SK-N-SH treated with all-trans-retinoic acid at 6 μM for 48 hours (cell line): ENCODE measurements at regions not wholly inside any gene's neighbourhood (a gene's known extent, or its start where the extent isn't known, plus 50 kb on each side); places are given as distances from the start of the nearest gene placed in this dataset.

Experiments
- ATAC-seq: fragments of 200-7000 bp; cut with Tn5 transposase; 3 replicates; pipeline ENCODE4 v1.9.1; 2020; ENCODE audit warnings: mild to moderate bottlenecking, moderate library complexity
- ARNTL ChIP-seq: fragments of 450-650 bp; formaldehyde crosslinking; IDR thresholded peaks from 2 replicates; pipeline ENCODE4 v1.5.0; 2020; ENCODE audit warnings: low read depth, mild to moderate bottlenecking, moderate library complexity, borderline replicate concordance
- CSDC2 ChIP-seq: fragments of 250-450 bp; sonication (Bioruptor Pico); IDR thresholded peaks from 2 replicates; pipeline ENCODE4 v1.5.0; 2020; ENCODE audit warnings: mild to moderate bottlenecking, moderate library complexity
- ESRRG ChIP-seq: fragments of 250-450 bp; sonication (Bioruptor Pico); IDR thresholded peaks from 2 replicates; pipeline ENCODE4 v1.6.1; 2021; ENCODE audit warnings: mild to moderate bottlenecking
- GLIS3 ChIP-seq: fragments of 250-450 bp; sonication (Bioruptor Pico); IDR thresholded peaks from 2 replicates; pipeline ENCODE4 v1.5.0; 2020; ENCODE audit warnings: mild to moderate bottlenecking, moderate library complexity
- ISL1 ChIP-seq: fragments of 250-450 bp; sonication (Bioruptor Pico); IDR thresholded peaks from 2 replicates; pipeline ENCODE4 v2.1.2; 2022; ENCODE audit warnings: mild to moderate bottlenecking, moderate library complexity
- OSR1 ChIP-seq: fragments of 250-450 bp; sonication (Bioruptor Pico); IDR thresholded peaks from 2 replicates; pipeline ENCODE4 v1.8.0; 2022; ENCODE audit warnings: moderate library complexity, mild to moderate bottlenecking, inconsistent platforms
- RARB ChIP-seq: fragments of 250-450 bp; sonication (Bioruptor Pico); IDR thresholded peaks from 2 replicates; pipeline ENCODE4 v1.8.0; 2021; ENCODE audit warnings: mild to moderate bottlenecking, moderate library complexity
- SNAI2 ChIP-seq: fragments of 250-450 bp; sonication (Bioruptor Pico); IDR thresholded peaks from 2 replicates; pipeline ENCODE4 v1.5.0; 2020; ENCODE audit warnings: mild to moderate bottlenecking, moderate library complexity
- TCF4 ChIP-seq: fragments of 250-450 bp; sonication (Bioruptor Pico); IDR thresholded peaks from 2 replicates; pipeline ENCODE4 v1.8.0; 2021; ENCODE audit warnings: mild to moderate bottlenecking, moderate library complexity, borderline replicate concordance
- TOX ChIP-seq: fragments of 250-450 bp; sonication (Bioruptor Pico); IDR thresholded peaks from 2 replicates; pipeline ENCODE4 v1.8.0; 2021; ENCODE audit warnings: mild to moderate bottlenecking, moderate library complexity, borderline replicate concordance
- ZC3H10 ChIP-seq: fragments of 250-450 bp; sonication (Bioruptor Pico); IDR thresholded peaks from 2 replicates; pipeline ENCODE4 v1.5.1; 2021; ENCODE audit warnings: mild to moderate bottlenecking, moderate library complexity
- ZFP3 ChIP-seq: fragments of 250-450 bp; sonication (Bioruptor Pico); IDR thresholded peaks from 2 replicates; pipeline ENCODE4 v1.5.0; 2020; ENCODE audit warnings: mild to moderate bottlenecking, moderate library complexity
- ZNF565 ChIP-seq: fragments of 450-650 bp; formaldehyde crosslinking; conservative IDR thresholded peaks from 2 replicates; pipeline ENCODE4 v1.5.0; 2020; ENCODE audit warnings: low read depth, mild to moderate bottlenecking, moderate library complexity
- ZNF70 ChIP-seq: fragments of 450-650 bp; formaldehyde crosslinking; IDR thresholded peaks from 2 replicates; pipeline ENCODE4 v1.5.0; 2020; ENCODE audit warnings: mild to moderate bottlenecking, moderate library complexity
- ZNF8 ChIP-seq: fragments of 450-650 bp; formaldehyde crosslinking; IDR thresholded peaks from 2 replicates; pipeline ENCODE4 v1.5.0; 2020; ENCODE audit warnings: mild to moderate bottlenecking, moderate library complexity
- TF ChIP-seq, protein P1 (sequence below): fragments of 250-450 bp; sonication (Bioruptor Pico); IDR thresholded peaks from 2 replicates; pipeline ENCODE4 v1.5.0; 2020; ENCODE audit warnings: mild to moderate bottlenecking, moderate library complexity
- TF ChIP-seq, protein P2 (sequence below): fragments of 250-450 bp; sonication (Bioruptor Pico); IDR thresholded peaks from 2 replicates; pipeline ENCODE4 v1.8.0; 2021; ENCODE audit warnings: low read depth, mild to moderate bottlenecking, moderate library complexity, borderline replicate concordance
- TF ChIP-seq, protein P3 (sequence below): fragments of 250-450 bp; sonication (Bioruptor Pico); IDR thresholded peaks from 2 replicates; pipeline ENCODE4 v1.5.1; 2021; ENCODE audit warnings: mild to moderate bottlenecking, moderate library complexity
- TF ChIP-seq, protein P4 (sequence below): fragments of 250-450 bp; sonication (Bioruptor Pico); IDR thresholded peaks from 2 replicates; pipeline ENCODE4 v1.8.0; 2020; ENCODE audit warnings: mild to moderate bottlenecking, moderate library complexity, borderline replicate concordance

DNA sequence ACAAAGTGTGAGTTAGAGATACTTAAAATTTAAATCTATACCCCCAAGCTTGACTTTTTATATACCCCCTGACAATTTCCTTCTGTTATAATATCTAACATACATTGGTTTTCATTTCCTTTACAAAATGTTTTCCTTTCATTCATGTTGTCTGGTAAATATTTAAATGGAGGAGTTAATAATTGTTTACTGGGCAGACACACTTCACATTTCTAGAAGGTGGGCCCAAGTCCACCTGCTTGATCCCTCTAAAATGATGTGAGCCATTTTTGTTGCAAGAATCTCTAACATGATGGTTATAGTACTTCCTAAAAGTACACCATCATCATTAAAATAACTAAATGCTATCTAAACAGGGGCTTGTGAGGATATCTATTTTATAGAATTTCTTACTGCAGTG lies 155.9 kb downstream of the FAM174A start:
- no peak for ATAC-seq
- TF ChIP-seq RARB (CRISPR knock-in tag) = no peak
- TF ChIP-seq ZFP3 (CRISPR knock-in tag) = no peak
- TF ChIP-seq ESRRG (CRISPR knock-in tag) = no peak
- no peak for TF ChIP-seq TCF4
- TF ChIP-seq ZNF565 (CRISPR knock-in tag) = no peak
- TF ChIP-seq, protein P1, sequence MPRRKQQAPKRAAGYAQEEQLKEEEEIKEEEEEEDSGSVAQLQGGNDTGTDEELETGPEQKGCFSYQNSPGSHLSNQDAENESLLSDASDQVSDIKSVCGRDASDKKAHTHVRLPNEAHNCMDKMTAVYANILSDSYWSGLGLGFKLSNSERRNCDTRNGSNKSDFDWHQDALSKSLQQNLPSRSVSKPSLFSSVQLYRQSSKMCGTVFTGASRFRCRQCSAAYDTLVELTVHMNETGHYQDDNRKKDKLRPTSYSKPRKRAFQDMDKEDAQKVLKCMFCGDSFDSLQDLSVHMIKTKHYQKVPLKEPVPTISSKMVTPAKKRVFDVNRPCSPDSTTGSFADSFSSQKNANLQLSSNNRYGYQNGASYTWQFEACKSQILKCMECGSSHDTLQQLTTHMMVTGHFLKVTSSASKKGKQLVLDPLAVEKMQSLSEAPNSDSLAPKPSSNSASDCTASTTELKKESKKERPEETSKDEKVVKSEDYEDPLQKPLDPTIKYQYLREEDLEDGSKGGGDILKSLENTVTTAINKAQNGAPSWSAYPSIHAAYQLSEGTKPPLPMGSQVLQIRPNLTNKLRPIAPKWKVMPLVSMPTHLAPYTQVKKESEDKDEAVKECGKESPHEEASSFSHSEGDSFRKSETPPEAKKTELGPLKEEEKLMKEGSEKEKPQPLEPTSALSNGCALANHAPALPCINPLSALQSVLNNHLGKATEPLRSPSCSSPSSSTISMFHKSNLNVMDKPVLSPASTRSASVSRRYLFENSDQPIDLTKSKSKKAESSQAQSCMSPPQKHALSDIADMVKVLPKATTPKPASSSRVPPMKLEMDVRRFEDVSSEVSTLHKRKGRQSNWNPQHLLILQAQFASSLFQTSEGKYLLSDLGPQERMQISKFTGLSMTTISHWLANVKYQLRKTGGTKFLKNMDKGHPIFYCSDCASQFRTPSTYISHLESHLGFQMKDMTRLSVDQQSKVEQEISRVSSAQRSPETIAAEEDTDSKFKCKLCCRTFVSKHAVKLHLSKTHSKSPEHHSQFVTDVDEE (CRISPR knock-in tag) = no peak
- no peak for TF ChIP-seq ZNF70 (CRISPR knock-in tag)
- no peak for TF ChIP-seq GLIS3 (CRISPR knock-in tag)
- TF ChIP-seq TOX (CRISPR knock-in tag) = no peak
- TF ChIP-seq ZC3H10 = no peak
- TF ChIP-seq OSR1 (CRISPR knock-in tag) = no peak
- no peak for TF ChIP-seq ISL1 (CRISPR knock-in tag)
- TF ChIP-seq, protein P2, sequence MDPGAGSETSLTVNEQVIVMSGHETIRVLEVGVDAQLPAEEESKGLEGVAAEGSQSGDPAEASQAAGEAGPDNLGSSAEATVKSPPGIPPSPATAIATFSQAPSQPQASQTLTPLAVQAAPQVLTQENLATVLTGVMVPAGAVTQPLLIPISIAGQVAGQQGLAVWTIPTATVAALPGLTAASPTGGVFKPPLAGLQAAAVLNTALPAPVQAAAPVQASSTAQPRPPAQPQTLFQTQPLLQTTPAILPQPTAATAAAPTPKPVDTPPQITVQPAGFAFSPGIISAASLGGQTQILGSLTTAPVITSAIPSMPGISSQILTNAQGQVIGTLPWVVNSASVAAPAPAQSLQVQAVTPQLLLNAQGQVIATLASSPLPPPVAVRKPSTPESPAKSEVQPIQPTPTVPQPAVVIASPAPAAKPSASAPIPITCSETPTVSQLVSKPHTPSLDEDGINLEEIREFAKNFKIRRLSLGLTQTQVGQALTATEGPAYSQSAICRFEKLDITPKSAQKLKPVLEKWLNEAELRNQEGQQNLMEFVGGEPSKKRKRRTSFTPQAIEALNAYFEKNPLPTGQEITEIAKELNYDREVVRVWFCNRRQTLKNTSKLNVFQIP (CRISPR knock-in tag) = no peak
- no peak for TF ChIP-seq ARNTL
- TF ChIP-seq, protein P3, sequence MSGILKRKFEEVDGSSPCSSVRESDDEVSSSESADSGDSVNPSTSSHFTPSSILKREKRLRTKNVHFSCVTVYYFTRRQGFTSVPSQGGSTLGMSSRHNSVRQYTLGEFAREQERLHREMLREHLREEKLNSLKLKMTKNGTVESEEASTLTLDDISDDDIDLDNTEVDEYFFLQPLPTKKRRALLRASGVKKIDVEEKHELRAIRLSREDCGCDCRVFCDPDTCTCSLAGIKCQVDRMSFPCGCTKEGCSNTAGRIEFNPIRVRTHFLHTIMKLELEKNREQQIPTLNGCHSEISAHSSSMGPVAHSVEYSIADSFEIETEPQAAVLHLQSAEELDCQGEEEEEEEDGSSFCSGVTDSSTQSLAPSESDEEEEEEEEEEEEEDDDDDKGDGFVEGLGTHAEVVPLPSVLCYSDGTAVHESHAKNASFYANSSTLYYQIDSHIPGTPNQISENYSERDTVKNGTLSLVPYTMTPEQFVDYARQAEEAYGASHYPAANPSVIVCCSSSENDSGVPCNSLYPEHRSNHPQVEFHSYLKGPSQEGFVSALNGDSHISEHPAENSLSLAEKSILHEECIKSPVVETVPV (CRISPR knock-in tag) = no peak
- TF ChIP-seq ZNF8 (CRISPR knock-in tag) = no peak
- TF ChIP-seq, all 23 proteins: peak for 0

DNA sequence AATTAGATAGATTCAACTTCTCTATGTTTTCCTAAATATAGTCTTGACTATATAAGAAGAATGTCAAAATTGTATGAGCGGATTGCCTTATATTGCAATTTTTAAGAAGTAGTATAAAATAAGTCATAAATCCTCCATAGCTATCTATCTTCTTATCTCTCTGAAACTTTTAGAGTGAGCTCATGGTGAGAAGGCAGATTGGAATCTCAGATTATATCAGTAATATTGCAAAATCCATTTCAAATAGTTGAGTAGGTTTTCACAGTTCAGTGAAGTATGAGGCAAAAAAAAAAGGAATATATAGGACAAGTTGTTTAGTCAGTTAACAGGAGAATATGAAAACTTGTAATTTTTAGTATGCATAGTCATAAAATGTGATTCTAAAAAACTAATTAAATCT lies 156.4 kb downstream of the FAM174A start:
- TF ChIP-seq ISL1 (CRISPR knock-in tag) = peak; percentile 61
- TF ChIP-seq GLIS3 (CRISPR knock-in tag) = no peak

DNA sequence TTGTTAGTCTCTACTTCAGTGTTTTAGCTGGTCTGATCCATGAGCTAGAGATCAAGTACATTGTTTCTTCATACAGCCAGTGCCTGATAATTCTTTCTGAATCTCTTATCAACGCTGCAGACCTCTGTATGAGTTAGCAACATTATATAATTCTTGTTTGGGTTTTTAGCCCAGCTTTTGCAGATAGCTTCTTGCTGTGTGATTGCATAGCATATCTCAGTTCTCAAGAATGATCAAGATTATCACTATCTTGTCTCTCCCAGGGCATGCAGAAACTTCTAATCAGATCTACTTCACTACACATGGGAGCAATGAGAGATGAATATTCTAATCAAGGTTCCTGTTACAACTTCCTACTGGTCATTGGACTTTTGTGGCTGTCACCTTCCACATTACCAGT lies 158.3 kb downstream of the FAM174A start:
- no peak for ATAC-seq
- no peak for TF ChIP-seq ZNF70 (CRISPR knock-in tag)

More for the DNA sequence above, 156.4 kb downstream of the FAM174A start:
- ATAC-seq = peak; percentile 61; the same call in 2 of the 3 replicates

DNA sequence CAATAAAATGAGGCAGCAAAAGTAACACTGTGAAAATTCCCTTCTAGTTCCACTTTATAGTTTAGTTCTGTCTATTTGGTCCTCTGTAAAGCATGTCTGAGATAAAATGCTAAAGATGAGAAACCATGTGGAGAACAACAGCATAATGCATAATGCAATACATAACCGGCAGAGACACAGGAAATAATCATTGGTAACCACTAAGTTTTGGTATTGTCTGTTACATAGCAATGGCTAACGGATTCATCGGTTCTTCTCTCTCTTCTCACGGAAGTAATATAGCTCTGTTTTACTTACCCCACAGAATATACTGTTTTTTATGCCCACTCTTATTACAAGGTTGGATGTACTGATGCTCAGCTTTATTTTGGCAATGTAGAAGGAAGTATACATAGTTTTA lies 158.9 kb downstream of the FAM174A start:
- no peak for TF ChIP-seq RARB (CRISPR knock-in tag)
- no peak for ATAC-seq

DNA sequence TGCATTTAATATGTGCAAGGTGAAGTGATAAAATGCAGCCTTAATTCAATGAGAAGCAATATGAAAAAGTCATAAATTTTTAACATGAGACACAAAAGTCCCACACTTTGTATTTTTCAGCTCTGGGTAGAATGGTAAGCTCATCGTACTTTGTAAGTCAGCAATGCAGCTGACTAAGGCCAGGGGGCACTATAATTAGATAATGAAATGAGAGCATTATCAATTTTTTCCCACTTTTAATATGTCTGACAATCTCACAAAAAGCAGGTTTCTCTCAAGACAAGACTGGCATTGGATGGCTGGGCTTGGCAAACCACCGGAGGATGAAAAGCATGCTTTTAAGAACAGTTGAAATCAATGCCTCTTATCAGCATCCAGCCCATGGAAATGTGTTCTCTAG lies 162.8 kb downstream of the FAM174A start:
- no peak for ATAC-seq
- no peak for TF ChIP-seq ZFP3 (CRISPR knock-in tag)
- TF ChIP-seq, protein P3 (CRISPR knock-in tag) = no peak
- TF ChIP-seq ZNF70 (CRISPR knock-in tag) = no peak
- TF ChIP-seq SNAI2 (CRISPR knock-in tag) = no peak
- no peak for TF ChIP-seq CSDC2 (CRISPR knock-in tag)
- TF ChIP-seq ZC3H10 = no peak
- no peak for TF ChIP-seq ZNF565 (CRISPR knock-in tag)
- TF ChIP-seq, protein P4, sequence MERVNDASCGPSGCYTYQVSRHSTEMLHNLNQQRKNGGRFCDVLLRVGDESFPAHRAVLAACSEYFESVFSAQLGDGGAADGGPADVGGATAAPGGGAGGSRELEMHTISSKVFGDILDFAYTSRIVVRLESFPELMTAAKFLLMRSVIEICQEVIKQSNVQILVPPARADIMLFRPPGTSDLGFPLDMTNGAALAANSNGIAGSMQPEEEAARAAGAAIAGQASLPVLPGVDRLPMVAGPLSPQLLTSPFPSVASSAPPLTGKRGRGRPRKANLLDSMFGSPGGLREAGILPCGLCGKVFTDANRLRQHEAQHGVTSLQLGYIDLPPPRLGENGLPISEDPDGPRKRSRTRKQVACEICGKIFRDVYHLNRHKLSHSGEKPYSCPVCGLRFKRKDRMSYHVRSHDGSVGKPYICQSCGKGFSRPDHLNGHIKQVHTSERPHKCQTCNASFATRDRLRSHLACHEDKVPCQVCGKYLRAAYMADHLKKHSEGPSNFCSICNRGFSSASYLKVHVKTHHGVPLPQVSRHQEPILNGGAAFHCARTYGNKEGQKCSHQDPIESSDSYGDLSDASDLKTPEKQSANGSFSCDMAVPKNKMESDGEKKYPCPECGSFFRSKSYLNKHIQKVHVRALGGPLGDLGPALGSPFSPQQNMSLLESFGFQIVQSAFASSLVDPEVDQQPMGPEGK (CRISPR knock-in tag) = no peak
- TF ChIP-seq, protein P1 (CRISPR knock-in tag) = no peak
- TF ChIP-seq, protein P2 (CRISPR knock-in tag) = no peak
